T-helper 9 cell (primary cell): ENCODE measurements at regions not wholly inside any gene's neighbourhood (a gene's known extent, or its start where the extent isn't known, plus 50 kb on each side); places are given as distances from the start of the nearest gene placed in this dataset.

Experiments used
- DNase-seq: peaks from one replicate; pipeline ENCODE4 v3.0.0-alpha.2; 2020

GRCh38 chr18:61616111-61616610 lies 276.6 kb downstream of the RNF152 start:
- DNase-seq: no peak

GRCh38 chr18:61612517-61612916 lies 279.3 kb downstream of the CDH20 start:
- DNase-seq: no peak

GRCh38 chr18:61609131-61609530 lies 275.9 kb downstream of the CDH20 start:
- no peak for DNase-seq

- DNase-seq: no peak
Measured at GRCh38 chr18:61608316-61608715, 275.1 kb downstream of the CDH20 start.

- DNase-seq: no peak
Measured at GRCh38 chr18:61607867-61608266, 274.6 kb downstream of the CDH20 start.

GRCh38 chr18:61606759-61607158 lies 273.5 kb downstream of the CDH20 start:
- DNase-seq: no peak

GRCh38 chr18:61606068-61606660 lies 272.9 kb downstream of the CDH20 start:
- no peak for DNase-seq

GRCh38 chr18:61605376-61606067 lies 272.3 kb downstream of the CDH20 start:
- no peak for DNase-seq
